Keratinocyte (primary cell): ENCODE measurements at regions not wholly inside any gene's neighbourhood (a gene's known extent, or its start where the extent isn't known, plus 50 kb on each side); places are given as distances from the start of the nearest gene placed in this dataset.

Source experiments
- DNase-seq: peaks from one replicate; pipeline ENCODE4 v3.0.0-alpha.2; 2011; ENCODE audit warnings: low read depth, missing footprints, low spot score
- FAIRE-seq: peaks from 2 replicates; lab custom pipeline; 2011; peaks lifted over from hg19 to GRCh38; lab: Jason Lieb, UNC
- H2AFZ ChIP-seq: 2 replicates; pipeline ENCODE4 v1.6.0; 2012; ENCODE audit warnings: low read length, control low read depth, inconsistent platforms; ENCODE audit not compliant: control insufficient read depth
- H3K27ac ChIP-seq: 2 replicates; pipeline ENCODE4 v1.5.1; 2011; ENCODE audit warnings: low read length; ENCODE audit not compliant: control insufficient read depth, insufficient read depth
- H3K27me3 ChIP-seq: 3 replicates; pipeline ENCODE4 v1.6.0; 2011; ENCODE audit warnings: low read length; ENCODE audit not compliant: control insufficient read depth, insufficient read depth; ENCODE audit errors: extremely low read depth
- H3K36me3 ChIP-seq, 2 experiments: 2 replicates in 1 of 2; 3 replicates in 1 of 2; pipeline ENCODE4 v1.5.1; 2011; ENCODE audit warnings: low read length in 2 of 2, mild to moderate bottlenecking in 1 of 2; ENCODE audit not compliant: control insufficient read depth in 2 of 2, insufficient read depth in 2 of 2; ENCODE audit errors: extremely low read depth in 1 of 2
- H3K4me1 ChIP-seq: 3 replicates; pipeline ENCODE4 v1.5.1; 2011; ENCODE audit warnings: low read length; ENCODE audit not compliant: control insufficient read depth, insufficient read depth; ENCODE audit errors: extremely low read depth
- H3K4me2 ChIP-seq: 3 replicates; pipeline ENCODE4 v1.6.0; 2011; ENCODE audit warnings: low read depth, low read length; ENCODE audit not compliant: control insufficient read depth, insufficient read depth; ENCODE audit errors: extremely low read depth
- H3K4me3 ChIP-seq, 3 experiments: fragments of 200-600 bp in 1 of 3; sonication (generic) in 1 of 3; 2 replicates in 2 of 3; 3 replicates in 1 of 3; pipeline ENCODE4 v1.5.1; 2011 to 2016; ENCODE audit warnings: low read length in 3 of 3, mild to moderate bottlenecking in 3 of 3, control low read depth in 2 of 3, inconsistent platforms in 1 of 3, low read depth in 1 of 3, mixed read lengths in 1 of 3, mixed run types in 1 of 3, moderate library complexity in 1 of 3; ENCODE audit not compliant: control insufficient read depth in 2 of 3, insufficient read depth in 2 of 3; ENCODE audit errors: extremely low read depth in 1 of 3
- H3K79me2 ChIP-seq: 2 replicates; pipeline ENCODE4 v1.6.0; 2012; ENCODE audit warnings: low read length; ENCODE audit not compliant: control insufficient read depth, insufficient read depth
- H3K9ac ChIP-seq: 3 replicates; pipeline ENCODE4 v1.6.0; 2011; ENCODE audit warnings: low read length; ENCODE audit not compliant: control insufficient read depth, insufficient read depth; ENCODE audit errors: extremely low read depth
- H3K9me1 ChIP-seq: 3 replicates; pipeline ENCODE4 v1.6.0; 2011; ENCODE audit warnings: low read length; ENCODE audit not compliant: control insufficient read depth, insufficient read depth; ENCODE audit errors: extremely low read depth
- H3K9me3 ChIP-seq: 2 replicates; pipeline ENCODE4 v1.5.1; 2012; ENCODE audit warnings: low read depth, low read length; ENCODE audit not compliant: control insufficient read depth
- H4K20me1 ChIP-seq: 3 replicates; pipeline ENCODE4 v1.6.0; 2011; ENCODE audit warnings: low read length; ENCODE audit not compliant: control insufficient read depth, insufficient read depth; ENCODE audit errors: extremely low read depth
- CTCF ChIP-seq, 3 experiments: IDR thresholded peaks in 1 of 3; conservative IDR thresholded peaks in 1 of 3; optimal IDR thresholded peaks in 1 of 3; 2 replicates in 2 of 3; 3 replicates in 1 of 3; pipeline versions ENCODE3 to v1.5.1; 2011; ENCODE audit warnings: low read length in 3 of 3, mild to moderate bottlenecking in 3 of 3, moderate library complexity in 2 of 3, control low read depth in 1 of 3, inconsistent platforms in 1 of 3; ENCODE audit not compliant: insufficient read depth in 2 of 3; ENCODE audit errors: extremely low read depth in 1 of 3
- EZH2 ChIP-seq: IDR thresholded peaks from one replicate; pipeline ENCODE4 v1.6.1; 2012; ENCODE audit warnings: inconsistent platforms, mild to moderate bottlenecking, low read length, moderate library complexity
- dilution Hi-C: fragments of 300-500 bp; cut with MboI; formaldehyde crosslinking; loops from one replicate; pipeline ENCODE4 v1.7.0; 2020; ENCODE audit warnings: low sequenced_read_pairs; ENCODE audit not compliant: extremely low pct_ligation_motif_present

- TF ChIP-seq CTCF (optimal IDR thresholded peaks at IDR 0.05 in 1 of 3, IDR thresholded peaks at IDR 0.05 in 1 of 3, conservative IDR thresholded peaks at IDR 0.05 in 1 of 3; ENCODE audit: extremely low read depth in 1 of 3, insufficient read depth in 2 of 3, low read length in 3 of 3): no peak
- TF ChIP-seq EZH2: no peak
- Histone ChIP-seq H3K79me2 (no peaks in the 10 kb centered on the region), H3K36me3 (no peaks in the 10 kb centered on the region), H3K9ac (no peak overlapping the region), H3K4me2 (no peak overlapping the region), H2AFZ (no peak overlapping the region), H4K20me1 (no peaks in the 10 kb centered on the region), H3K9me3 (no peaks in the 10 kb centered on the region), H3K27me3 (no peaks in the 10 kb centered on the region), H3K4me1 (no peaks in the 10 kb centered on the region), H3K9me1 (no peaks in the 10 kb centered on the region), H3K4me3 (no peak overlapping the region), H3K27ac (no peak overlapping the region)
- FAIRE-seq (no peak), DNase-seq (no peak)
- dilution Hi-C loops: no loop called here
These were observed 143.5 kb upstream of the CWC22 start for GRCh38 chr2:180150606-180151005.

GRCh38 chr2:180146541-180146940, 139.4 kb upstream of the CWC22 start:
- H3K4me1 ChIP-seq: no peaks in the 10 kb centered on the region
- H3K9me3 ChIP-seq: no peaks in the 10 kb centered on the region
- no peak overlapping the region for H3K27ac ChIP-seq
- dilution Hi-C loops: no loop called here
- DNase-seq: no peak
- H3K4me2 ChIP-seq: no peak overlapping the region
- no peak overlapping the region for H2AFZ ChIP-seq
- H3K36me3 ChIP-seq: no peaks in the 10 kb centered on the region
- FAIRE-seq: no peak
- no peak for TF ChIP-seq EZH2
- TF ChIP-seq CTCF (optimal IDR thresholded peaks at IDR 0.05 in 1 of 3, IDR thresholded peaks at IDR 0.05 in 1 of 3, conservative IDR thresholded peaks at IDR 0.05 in 1 of 3; ENCODE audit: extremely low read depth in 1 of 3, insufficient read depth in 2 of 3, low read length in 3 of 3): no peak
- no peak overlapping the region for H3K9ac ChIP-seq
- no peak overlapping the region for H3K4me3 ChIP-seq
- H3K9me1 ChIP-seq: no peaks in the 10 kb centered on the region
- no peaks in the 10 kb centered on the region for H3K27me3 ChIP-seq
- H3K79me2 ChIP-seq: no peaks in the 10 kb centered on the region
- no peaks in the 10 kb centered on the region for H4K20me1 ChIP-seq
